ENCODE measurements at regions not wholly inside any gene's neighbourhood (a gene's known extent, or its start where the extent isn't known, plus 50 kb on each side); places are given as distances from the start of the nearest gene placed in this dataset.

DNA sequence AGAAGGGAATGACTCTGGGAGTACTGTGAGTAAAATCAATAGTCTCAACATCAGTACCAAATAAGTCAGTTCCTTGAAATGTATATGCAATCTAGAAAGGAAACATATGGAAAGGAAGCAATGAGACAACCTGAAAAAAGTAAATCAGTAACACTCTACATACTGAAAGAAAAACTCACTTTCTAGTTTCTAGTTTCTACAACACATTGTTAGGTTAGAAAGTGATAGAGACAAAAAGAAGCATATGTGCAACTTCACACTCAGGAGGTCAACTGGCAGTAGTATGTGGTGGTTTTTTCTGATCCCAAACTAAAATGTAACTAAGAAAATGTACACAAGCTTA is 156.5 kb upstream of the SOX6 start (continued):
- TF ChIP-seq, protein P1, sequence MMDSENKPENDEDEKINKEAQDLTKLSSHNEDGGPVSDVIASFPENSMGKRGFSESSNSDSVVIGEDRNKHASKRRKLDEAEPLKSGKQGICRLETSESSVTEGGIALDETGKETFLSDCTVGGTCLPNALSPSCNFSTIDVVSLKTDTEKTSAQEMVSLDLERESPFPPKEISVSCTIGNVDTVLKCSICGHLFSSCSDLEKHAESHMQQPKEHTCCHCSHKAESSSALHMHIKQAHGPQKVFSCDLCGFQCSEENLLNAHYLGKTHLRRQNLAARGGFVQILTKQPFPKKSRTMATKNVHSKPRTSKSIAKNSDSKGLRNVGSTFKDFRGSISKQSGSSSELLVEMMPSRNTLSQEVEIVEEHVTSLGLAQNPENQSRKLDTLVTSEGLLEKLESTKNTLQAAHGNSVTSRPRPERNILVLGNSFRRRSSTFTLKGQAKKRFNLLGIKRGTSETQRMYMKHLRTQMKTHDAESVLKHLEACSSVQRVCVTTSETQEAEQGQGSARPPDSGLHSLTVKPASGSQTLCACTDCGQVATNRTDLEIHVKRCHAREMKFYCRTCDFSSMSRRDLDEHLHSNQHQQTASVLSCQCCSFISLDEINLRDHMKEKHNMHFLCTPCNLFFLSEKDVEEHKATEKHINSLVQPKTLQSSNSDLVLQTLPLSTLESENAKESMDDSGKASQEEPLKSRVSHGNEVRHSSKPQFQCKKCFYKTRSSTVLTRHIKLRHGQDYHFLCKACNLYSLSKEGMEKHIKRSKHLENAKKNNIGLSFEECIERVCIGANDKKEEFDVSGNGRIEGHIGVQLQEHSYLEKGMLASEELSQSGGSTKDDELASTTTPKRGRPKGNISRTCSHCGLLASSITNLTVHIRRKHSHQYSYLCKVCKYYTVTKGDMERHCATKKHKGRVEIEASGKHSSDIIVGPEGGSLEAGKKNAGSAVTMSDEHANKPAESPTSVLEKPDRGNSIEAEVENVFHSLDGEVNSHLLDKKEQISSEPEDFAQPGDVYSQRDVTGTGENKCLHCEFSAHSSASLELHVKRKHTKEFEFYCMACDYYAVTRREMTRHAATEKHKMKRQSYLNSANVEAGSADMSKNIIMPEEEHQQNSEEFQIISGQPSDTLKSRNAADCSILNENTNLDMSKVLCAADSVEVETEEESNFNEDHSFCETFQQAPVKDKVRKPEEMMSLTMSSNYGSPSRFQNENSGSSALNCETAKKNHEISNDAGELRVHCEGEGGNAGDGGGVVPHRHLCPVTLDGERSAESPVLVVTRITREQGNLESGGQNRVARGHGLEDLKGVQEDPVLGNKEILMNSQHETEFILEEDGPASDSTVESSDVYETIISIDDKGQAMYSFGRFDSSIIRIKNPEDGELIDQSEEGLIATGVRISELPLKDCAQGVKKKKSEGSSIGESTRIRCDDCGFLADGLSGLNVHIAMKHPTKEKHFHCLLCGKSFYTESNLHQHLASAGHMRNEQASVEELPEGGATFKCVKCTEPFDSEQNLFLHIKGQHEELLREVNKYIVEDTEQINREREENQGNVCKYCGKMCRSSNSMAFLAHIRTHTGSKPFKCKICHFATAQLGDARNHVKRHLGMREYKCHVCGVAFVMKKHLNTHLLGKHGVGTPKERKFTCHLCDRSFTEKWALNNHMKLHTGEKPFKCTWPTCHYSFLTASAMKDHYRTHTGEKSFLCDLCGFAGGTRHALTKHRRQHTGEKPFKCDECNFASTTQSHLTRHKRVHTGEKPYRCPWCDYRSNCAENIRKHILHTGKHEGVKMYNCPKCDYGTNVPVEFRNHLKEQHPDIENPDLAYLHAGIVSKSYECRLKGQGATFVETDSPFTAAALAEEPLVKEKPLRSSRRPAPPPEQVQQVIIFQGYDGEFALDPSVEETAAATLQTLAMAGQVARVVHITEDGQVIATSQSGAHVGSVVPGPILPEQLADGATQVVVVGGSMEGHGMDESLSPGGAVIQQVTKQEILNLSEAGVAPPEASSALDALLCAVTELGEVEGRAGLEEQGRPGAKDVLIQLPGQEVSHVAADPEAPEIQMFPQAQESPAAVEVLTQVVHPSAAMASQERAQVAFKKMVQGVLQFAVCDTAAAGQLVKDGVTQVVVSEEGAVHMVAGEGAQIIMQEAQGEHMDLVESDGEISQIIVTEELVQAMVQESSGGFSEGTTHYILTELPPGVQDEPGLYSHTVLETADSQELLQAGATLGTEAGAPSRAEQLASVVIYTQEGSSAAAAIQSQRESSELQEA (CRISPR knock-in tag; IDR thresholded peaks at IDR 0.05; ENCODE audit: not compliant biosample characterization) = no peak
- TF ChIP-seq CREM (IDR thresholded peaks at IDR 0.05) = no peak
- TF ChIP-seq CREM (CRISPR knock-in tag; IDR thresholded peaks at IDR 0.05) = no peak
- no peak for TF ChIP-seq TCF7 (IDR thresholded peaks at IDR 0.05; ENCODE audit: low read depth)
- TF ChIP-seq ZNF788 (CRISPR knock-in tag; IDR thresholded peaks at IDR 0.05; ENCODE audit: borderline replicate concordance) = no peak
- TF ChIP-seq MAZ (IDR thresholded peaks at IDR 0.05; ENCODE audit: borderline replicate concordance, low read depth, low read length) = no peak
- TF ChIP-seq MAZ (CRISPR knock-in tag; IDR thresholded peaks at IDR 0.05; ENCODE audit: low read depth) = no peak
- TF ChIP-seq BRD4 (CRISPR knock-in tag; IDR thresholded peaks at IDR 0.05) = no peak
- no peak for TF ChIP-seq SNAPC4 (CRISPR knock-in tag; IDR thresholded peaks at IDR 0.05)
- TF ChIP-seq CERS6 (CRISPR knock-in tag; IDR thresholded peaks at IDR 0.05) = no peak
